ENCODE measurements at regions not wholly inside any gene's neighbourhood (a gene's known extent, or its start where the extent isn't known, plus 50 kb on each side); places are given as distances from the start of the nearest gene placed in this dataset.

GRCh38 chr4:43763029-43763610 lies 685.5 kb downstream of the KCTD8 start:
- TF ChIP-seq CTCF (IDR thresholded peaks at IDR 0.05; ENCODE audit: extremely low read depth in 1 of 2, insufficient read depth in 1 of 2, low read depth in 1 of 2, low read length in 2 of 2) = no peak
- no peak for TF ChIP-seq POLR2AphosphoS5 (IDR thresholded peaks at IDR 0.05; ENCODE audit: insufficient read depth, low read depth, low read length)
